ENCODE measurements at regions not wholly inside any gene's neighbourhood (a gene's known extent, or its start where the extent isn't known, plus 50 kb on each side); places are given as distances from the start of the nearest gene placed in this dataset.

- no peaks in the 10 kb centered on the region for H3K27me3 Mint-ChIP-seq
- no CpG with 5 or more reads among the region's 1 CpG for WGBS (ENCODE audit: insufficient coverage)
- no peaks in the 10 kb centered on the region for H4K20me1 ChIP-seq (ENCODE audit: control insufficient read depth, insufficient read depth, low read length, poor library complexity, severe bottlenecking)
- intact Hi-C loops (cut with micrococcal nuclease), result no loop called here
- no peak overlapping the region for H3K4me3 Mint-ChIP-seq
- peaks cover 0 to 2% (median 0%) of the 10 kb centered on the region in 3 donors for H3K9me3 ChIP-seq (ENCODE audit: control extremely low read depth in 1 of 3, control insufficient read depth in 2 of 3, insufficient read depth in 1 of 3, low read length in 2 of 3)
- H3K27ac Mint-ChIP-seq, result no peak overlapping the region
- no peak overlapping the region for H3K9ac ChIP-seq (ENCODE audit: low read length)
- no peak overlapping the region for H3K27ac ChIP-seq (ENCODE audit: low read length in 2 of 2)
- ChIA-PET CTCF (no interaction called here), POLR2A (no interaction called here)
- no peaks in the 10 kb centered on the region for H3K79me2 ChIP-seq (ENCODE audit: control insufficient read depth, insufficient read depth, low read length)
- no peak for ATAC-seq (ENCODE audit: low read depth)
- H3K4me1 Mint-ChIP-seq, result no peaks in the 10 kb centered on the region
- H3K27me3 ChIP-seq (replicated peaks in 1 of 4; ENCODE audit: control extremely low read depth in 1 of 4, control insufficient read depth in 3 of 4, insufficient read depth in 4 of 4, low read length in 3 of 4), result no peaks in the 10 kb centered on the region
- no peak for TF ChIP-seq EZH2 (IDR thresholded peaks at IDR 0.05; ENCODE audit: borderline replicate concordance, insufficient read depth, low read depth, low read length, poor library complexity, severe bottlenecking)
- no peak for TF ChIP-seq CTCF (IDR thresholded peaks at IDR 0.05)
- no peaks in the 10 kb centered on the region for H3K36me3 ChIP-seq (replicated peaks in 1 of 2; ENCODE audit: control extremely low read depth in 1 of 2, control insufficient read depth in 1 of 2, extremely low read depth in 1 of 2, insufficient read depth in 2 of 2, low read length in 1 of 2)
- DNase-seq, result no peak
- no peaks in the 10 kb centered on the region for H3K4me1 ChIP-seq (ENCODE audit: control insufficient read depth in 2 of 2, insufficient read depth in 2 of 2, low read length in 2 of 2)
- H2AFZ ChIP-seq (ENCODE audit: insufficient read depth, low read depth, low read length, poor library complexity, severe bottlenecking), result no peak overlapping the region
- no peak overlapping the region for H3K4me2 ChIP-seq (replicated peaks; ENCODE audit: low read depth, low read length, poor library complexity, severe bottlenecking)
- peaks cover 2% of the 10 kb centered on the region for H3K9me3 Mint-ChIP-seq (ENCODE audit: insufficient read depth)
- no peak overlapping the region for H3K4me3 ChIP-seq (ENCODE audit: control extremely low read depth in 1 of 5, extremely low read depth in 1 of 5, insufficient read depth in 1 of 5, low read depth in 2 of 5, low read length in 4 of 5)
Observed at GRCh38 chr4:125551967-125552366, 237.2 kb downstream of the FAT4 start.

- no peak overlapping the region for H3K4me2 ChIP-seq (replicated peaks; ENCODE audit: low read depth, low read length, poor library complexity, severe bottlenecking)
- TF ChIP-seq CTCF (IDR thresholded peaks at IDR 0.05) (no peak), EZH2 (IDR thresholded peaks at IDR 0.05; ENCODE audit: borderline replicate concordance, insufficient read depth, low read depth, low read length, poor library complexity, severe bottlenecking) (no peak)
- Mint-ChIP-seq H3K9me3 (ENCODE audit: insufficient read depth) (no peaks in the 10 kb centered on the region), H3K4me3 (no peak overlapping the region), H3K27me3 (no peaks in the 10 kb centered on the region), H3K4me1 (no peaks in the 10 kb centered on the region), H3K27ac (no peak overlapping the region)
- H4K20me1 ChIP-seq (ENCODE audit: control insufficient read depth, insufficient read depth, low read length, poor library complexity, severe bottlenecking), result no peaks in the 10 kb centered on the region
- DNase-seq (no peak), ATAC-seq (ENCODE audit: low read depth) (no peak)
- ChIA-PET CTCF (no interaction called here), POLR2A (no interaction called here)
- no peaks in the 10 kb centered on the region for H3K79me2 ChIP-seq (ENCODE audit: control insufficient read depth, insufficient read depth, low read length)
- no peak overlapping the region for H3K9ac ChIP-seq (ENCODE audit: low read length)
- no peaks in the 10 kb centered on the region for H3K4me1 ChIP-seq (ENCODE audit: control insufficient read depth in 2 of 2, insufficient read depth in 2 of 2, low read length in 2 of 2)
- no peaks in the 10 kb centered on the region for H3K27me3 ChIP-seq (replicated peaks in 1 of 4; ENCODE audit: control extremely low read depth in 1 of 4, control insufficient read depth in 3 of 4, insufficient read depth in 4 of 4, low read length in 3 of 4)
- WGBS (ENCODE audit: insufficient coverage), result 67% methylated on average over 3 of the region's 3 CpGs
- no peak overlapping the region for H2AFZ ChIP-seq (ENCODE audit: insufficient read depth, low read depth, low read length, poor library complexity, severe bottlenecking)
- no peak overlapping the region for H3K4me3 ChIP-seq (ENCODE audit: control extremely low read depth in 1 of 5, extremely low read depth in 1 of 5, insufficient read depth in 1 of 5, low read depth in 2 of 5, low read length in 4 of 5)
- peaks cover 0 to 4% (median 0%) of the 10 kb centered on the region in 3 donors for H3K9me3 ChIP-seq (ENCODE audit: control extremely low read depth in 1 of 3, control insufficient read depth in 2 of 3, insufficient read depth in 1 of 3, low read length in 2 of 3)
- intact Hi-C loops (cut with micrococcal nuclease), result no loop called here
- H3K27ac ChIP-seq (ENCODE audit: low read length in 2 of 2), result no peak overlapping the region
- H3K36me3 ChIP-seq (replicated peaks in 1 of 2; ENCODE audit: control extremely low read depth in 1 of 2, control insufficient read depth in 1 of 2, extremely low read depth in 1 of 2, insufficient read depth in 2 of 2, low read length in 1 of 2), result no peaks in the 10 kb centered on the region
Observed at GRCh38 chr4:125572601-125573000, 257.8 kb downstream of the FAT4 start.

Measured in B cell (primary cell).